ENCODE measurements at regions not wholly inside any gene's neighbourhood (a gene's known extent, or its start where the extent isn't known, plus 50 kb on each side); places are given as distances from the start of the nearest gene placed in this dataset.

GRCh38 chr14:38125481-38126037 lies 82.1 kb upstream of the SSTR1 start:
- no peak for DNase-seq

GRCh38 chr14:38127356-38127755 lies 80.3 kb upstream of the SSTR1 start:
- DNase-seq, result no peak

- no peak for DNase-seq
These were observed 79.9 kb upstream of the SSTR1 start for GRCh38 chr14:38127784-38128183.

GRCh38 chr14:38128640-38129039 lies 79.1 kb upstream of the SSTR1 start:
- DNase-seq, result no peak

GRCh38 chr14:38129192-38129591 lies 78.5 kb upstream of the SSTR1 start:
- DNase-seq, result no peak

DNA sequence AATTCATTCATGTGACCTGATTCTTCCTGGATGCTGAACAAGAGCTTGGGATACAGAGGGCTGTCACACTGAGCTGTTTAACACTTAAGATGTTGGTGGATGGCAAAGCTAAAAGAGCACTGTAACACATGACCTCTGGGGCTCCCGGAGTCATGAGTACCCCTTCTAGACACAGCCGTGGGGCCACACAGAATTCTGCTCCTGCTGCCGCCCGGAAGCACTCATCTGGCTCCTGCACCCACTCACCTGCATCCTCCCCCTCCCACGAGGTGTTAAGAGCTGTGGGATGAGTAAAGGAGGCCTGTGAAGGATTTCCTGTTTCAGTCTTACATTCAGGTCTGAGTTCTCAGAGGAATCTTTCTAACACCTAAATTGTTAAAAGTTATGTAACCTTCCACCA lies 78.0 kb upstream of the SSTR1 start:
- no peak for DNase-seq

GRCh38 chr14:38134416-38135030 lies 73.2 kb upstream of the SSTR1 start:
- no peak for DNase-seq

DNA sequence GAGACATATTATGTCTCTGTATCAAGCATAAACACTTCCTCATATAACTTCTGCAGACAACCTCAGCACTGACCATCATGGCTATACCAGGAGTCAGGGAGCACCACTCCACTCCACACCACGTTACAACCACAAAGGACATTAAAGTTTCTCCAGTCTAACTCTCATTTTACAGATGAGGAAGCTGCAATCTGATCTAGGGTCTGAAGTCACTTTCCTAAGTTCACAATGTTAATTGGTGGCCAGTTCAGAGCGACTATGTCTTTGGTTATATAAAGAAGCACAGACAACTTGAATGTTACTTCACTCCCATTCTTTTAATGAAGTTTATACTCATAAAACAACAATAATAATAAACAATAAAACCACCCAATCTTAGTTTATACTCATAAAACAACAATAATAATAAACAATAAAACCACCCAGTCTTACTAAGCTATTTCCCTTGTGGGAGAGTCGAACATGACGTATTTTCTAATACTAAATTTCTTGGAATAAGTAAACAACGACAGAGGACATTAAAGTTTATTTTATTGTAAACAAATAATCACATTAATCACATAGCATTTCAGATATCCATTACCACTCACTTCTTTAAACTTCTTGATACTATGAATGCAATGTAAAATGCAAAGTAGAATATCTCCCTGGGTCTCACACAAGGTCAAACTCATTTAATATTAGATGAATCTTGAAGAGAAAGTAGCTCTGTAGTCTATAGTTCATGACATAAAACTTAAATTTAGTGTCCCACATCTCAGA lies 72.4 kb upstream of the SSTR1 start:
- DNase-seq, result no peak

GRCh38 chr14:38137005-38137404 lies 70.7 kb upstream of the SSTR1 start:
- no peak for DNase-seq

GRCh38 chr14:38138473-38139138 lies 69.1 kb upstream of the SSTR1 start:
- DNase-seq, result no peak

DNA sequence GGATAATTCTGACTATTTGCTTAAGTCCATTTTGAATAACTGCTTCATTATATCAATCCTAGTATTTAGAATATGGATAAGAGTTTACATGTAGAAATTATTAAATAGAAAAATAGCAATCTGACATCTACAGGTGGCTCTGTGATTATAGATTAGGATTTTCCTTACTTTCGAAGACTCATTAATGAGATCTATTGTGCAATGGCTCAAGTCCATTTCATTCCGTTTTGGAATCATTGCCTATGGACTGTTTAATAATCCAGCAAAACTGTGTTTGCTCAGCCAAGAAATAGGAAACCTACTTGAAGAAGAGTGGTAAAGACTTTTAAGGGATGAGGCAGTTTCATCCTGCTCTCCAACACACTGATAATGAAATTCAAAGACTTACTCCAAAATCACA lies 67.8 kb upstream of the SSTR1 start:
- no peak for DNase-seq

- DNase-seq, result no peak
These were observed 64.5 kb upstream of the SSTR1 start for GRCh38 chr14:38143170-38143569.

- DNase-seq, result no peak
These were observed 63.8 kb upstream of the SSTR1 start for GRCh38 chr14:38143659-38144505.

- peak; percentile 26 for DNase-seq
These were observed 62.6 kb upstream of the SSTR1 start for GRCh38 chr14:38145142-38145541.

GRCh38 chr14:38150075-38150474 lies 57.6 kb upstream of the SSTR1 start:
- no peak for DNase-seq

All from DMS 273 treated with DMSO at 0.1 percent for 48 hours (cell line).